NOMO-1 (cell line): ENCODE measurements at regions not wholly inside any gene's neighbourhood (a gene's known extent, or its start where the extent isn't known, plus 50 kb on each side); places are given as distances from the start of the nearest gene placed in this dataset.

Experiments used
- DNase-seq, 2 experiments: peaks; one replicate each; lab custom pipeline; 2025; ENCODE audit not compliant: unreplicated experiment in 2 of 2; lab: John Stamatoyannopoulos, UW

DNA sequence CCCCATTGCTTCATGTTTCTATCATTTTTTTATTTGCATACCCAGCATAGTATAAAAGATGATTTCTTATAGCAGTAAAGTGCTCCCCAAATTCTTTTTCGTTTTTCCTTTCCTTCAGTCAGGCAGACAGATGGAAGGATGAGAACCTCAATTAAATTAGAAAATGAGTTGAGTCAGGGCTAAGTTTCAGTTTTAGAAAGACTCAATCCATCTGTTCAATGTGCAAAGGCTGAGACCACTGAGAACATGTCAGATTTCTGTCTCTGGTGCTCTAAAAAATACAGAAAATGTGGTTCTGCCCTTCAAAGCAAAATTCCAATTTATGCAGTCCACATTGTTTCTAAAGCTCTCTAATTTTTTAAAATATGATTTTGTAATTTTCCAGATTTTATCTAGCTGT lies 257.6 kb upstream of the HS3ST5 start:
- no peak for DNase-seq

DNA sequence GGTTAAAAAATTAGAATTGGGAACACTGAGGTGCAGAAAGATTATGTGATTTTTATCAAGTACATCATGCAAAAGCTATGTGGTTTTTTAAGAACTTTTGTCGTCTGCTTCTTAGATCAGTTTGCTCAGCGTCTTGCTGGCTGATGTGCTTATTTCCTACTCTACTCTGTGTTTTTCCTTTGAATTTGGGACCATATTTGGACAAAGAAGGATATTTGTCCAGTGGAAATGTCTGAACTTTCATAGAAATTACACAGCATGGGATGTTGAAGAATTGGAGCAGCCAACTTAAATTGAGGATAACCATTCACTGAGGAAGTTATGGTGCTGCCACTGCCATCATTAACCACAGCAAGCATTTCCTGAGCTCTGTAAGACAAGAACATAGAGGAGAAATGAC lies 252.8 kb upstream of the HS3ST5 start:
- no peak for DNase-seq

DNA sequence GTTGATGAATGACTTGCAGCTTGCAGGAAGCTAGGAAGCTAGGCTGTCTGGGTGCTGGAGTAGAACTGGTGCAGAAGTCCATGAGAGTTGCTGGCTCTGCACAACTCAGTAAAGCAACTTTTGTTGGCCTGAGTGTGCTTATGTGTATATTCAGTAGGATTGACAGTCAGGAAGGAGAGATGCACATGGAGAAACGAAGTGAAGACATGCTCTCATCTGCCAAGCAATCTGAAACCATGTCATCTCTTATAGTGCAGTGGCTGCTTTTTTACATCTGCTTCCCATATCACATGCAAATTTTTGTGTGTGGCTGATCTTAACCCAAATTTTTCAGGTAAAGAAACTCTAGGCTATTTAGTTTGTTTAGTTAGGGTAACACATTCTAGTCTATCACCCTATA lies 252.4 kb upstream of the HS3ST5 start:
- DNase-seq = no peak

DNA sequence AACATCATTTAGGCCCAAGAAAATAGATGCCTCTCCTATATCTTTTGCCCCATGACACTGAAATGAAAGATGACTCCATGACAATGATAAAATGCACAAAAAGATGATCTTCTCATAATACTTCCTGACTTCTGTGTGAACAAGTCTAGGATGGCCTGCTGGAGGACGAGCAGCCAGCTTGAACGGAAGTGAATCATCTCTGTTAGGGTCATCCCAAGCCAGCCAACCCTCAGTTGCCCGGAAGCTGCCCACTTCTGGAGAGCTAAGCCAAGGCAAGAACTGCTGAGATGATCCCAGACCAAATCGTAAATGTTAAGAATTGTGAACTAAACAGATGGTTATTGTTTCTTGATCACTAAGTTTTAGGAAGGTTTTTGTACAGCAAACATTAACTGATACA lies 249.7 kb upstream of the HS3ST5 start:
- no peak for DNase-seq

DNA sequence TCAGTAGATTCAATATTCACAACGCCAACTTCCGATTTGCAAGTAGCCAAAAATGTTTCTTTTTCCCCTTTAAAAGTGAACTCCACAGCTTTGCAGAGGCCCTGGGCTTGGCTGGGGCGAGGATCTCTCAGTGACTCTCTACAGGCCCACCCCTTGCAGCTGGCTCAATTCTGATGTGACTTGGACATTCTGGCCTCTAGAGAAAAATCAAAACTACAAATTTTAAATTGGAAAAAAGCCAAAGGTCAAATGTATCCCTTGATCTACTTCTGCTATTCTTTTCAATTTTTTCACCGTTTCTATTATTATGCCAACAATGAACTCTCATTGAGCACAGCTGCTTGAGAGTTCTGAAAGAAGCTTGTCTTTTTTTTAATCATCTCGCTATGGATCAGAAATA lies 245.9 kb upstream of the HS3ST5 start:
- DNase-seq = no peak

DNA sequence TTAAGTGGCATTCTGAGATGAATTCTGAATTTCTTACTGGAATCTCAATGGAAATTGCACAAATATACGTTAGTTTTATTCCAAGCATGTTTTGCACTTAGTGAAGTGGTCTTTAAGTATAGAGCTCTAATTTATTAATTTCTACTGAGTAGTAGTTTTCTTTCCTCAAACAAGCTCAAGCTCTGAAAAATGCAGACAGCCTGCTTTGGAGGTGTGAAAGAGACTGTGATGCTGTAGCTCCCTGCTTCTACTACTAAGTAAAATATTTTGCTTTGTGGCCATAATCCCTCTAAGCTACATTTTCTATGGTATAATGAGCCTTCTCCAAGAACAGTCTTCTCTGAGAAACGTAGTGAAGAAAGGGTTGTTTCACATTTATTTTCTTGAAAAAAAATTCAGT lies 243.5 kb upstream of the HS3ST5 start:
- DNase-seq = no peak

DNA sequence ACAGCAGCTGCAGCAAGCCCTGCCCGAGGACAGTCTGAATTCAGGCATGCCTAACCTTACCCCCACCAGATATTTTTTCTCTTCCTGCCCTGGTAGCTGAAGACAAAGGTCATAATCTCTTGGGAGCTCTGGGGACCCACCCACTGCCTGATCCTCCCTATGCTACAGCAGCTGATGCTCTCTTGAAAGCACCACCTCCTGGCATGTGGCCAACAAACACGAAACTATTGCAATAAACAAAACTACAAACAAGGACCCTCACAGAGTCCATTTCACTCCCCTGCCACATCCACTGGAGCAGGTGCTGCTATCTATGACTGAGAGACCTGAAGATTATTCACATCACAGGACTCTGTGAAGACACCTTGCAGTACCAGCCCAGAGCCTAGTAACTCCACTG lies 238.5 kb upstream of the HS3ST5 start:
- no peak for DNase-seq

DNA sequence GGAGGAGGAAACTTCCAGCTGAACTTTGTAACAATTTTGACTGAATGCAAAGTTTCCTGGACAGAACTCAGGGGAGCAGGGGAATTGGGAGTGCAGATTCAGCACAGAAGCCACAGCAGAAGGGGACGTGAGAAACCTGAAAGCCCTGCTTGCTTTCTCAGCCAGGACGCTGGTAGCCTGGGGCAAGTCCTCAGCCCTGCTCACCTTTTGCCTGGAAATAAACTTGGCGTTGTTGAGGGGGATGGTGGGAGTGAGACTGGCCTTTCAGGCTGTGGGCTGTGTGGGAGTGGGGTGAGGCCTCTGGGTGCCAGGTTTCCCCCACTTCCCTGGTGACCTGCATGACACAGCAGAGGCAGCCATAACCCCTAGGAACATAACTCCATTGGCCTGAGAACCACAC lies 238.1 kb upstream of the HS3ST5 start:
- DNase-seq = no peak

DNA sequence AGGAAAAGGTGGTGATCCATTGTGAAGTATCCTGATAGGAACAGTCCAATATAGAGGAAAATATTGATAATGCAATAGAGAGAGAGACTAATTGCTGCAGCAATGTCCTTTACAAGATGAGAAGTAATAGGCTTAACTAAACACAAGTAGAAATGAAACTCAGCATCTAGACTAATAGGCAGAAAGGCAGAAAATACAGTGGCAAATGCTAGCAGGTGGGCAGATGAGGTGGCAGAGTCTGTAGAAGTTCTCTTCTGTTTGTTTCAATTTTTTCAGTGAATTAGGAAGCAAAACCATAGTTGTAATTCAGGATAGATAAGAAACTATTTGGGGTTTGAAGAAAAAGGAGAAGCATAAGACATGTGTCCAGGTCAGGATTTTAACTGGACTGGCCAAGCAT lies 236.7 kb upstream of the HS3ST5 start:
- DNase-seq = no peak

DNA sequence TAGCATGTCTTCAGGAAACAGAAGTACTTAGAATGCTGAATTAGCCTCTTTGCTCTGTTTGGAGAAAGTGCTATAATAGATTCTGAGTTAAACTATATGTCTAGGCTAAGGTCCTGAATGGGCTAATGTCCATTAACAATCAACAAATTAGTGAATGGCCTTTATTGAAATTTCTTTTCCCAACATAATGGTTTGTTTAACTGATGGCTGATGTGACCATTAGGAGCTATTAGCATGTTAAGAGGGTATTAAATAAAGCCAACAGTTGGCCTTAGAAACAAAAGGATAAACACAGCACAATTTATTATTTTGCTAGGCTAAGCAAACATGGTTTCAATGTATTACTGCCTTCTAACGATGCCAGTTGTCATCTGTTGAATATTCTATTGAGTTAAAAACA lies 234.3 kb upstream of the HS3ST5 start:
- no peak for DNase-seq

DNA sequence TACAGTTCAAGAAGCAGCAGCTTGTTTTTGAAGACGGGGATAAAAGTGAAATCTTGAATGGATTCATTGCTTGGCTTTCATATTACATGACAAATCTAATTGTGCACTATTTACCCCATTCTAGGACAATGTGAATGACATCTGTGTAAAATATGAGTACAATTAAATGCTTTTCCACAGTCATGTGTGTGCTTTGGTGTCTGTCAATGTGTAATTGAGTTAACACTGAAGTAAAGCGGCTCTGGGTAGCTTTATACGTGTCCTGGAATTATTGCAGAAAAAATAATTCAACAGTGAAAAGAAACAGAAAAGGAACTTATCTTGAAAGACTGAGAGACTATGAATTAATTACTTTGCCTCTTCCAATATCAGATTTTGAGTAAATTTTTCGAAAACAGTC lies 233.5 kb upstream of the HS3ST5 start:
- DNase-seq = no peak

DNA sequence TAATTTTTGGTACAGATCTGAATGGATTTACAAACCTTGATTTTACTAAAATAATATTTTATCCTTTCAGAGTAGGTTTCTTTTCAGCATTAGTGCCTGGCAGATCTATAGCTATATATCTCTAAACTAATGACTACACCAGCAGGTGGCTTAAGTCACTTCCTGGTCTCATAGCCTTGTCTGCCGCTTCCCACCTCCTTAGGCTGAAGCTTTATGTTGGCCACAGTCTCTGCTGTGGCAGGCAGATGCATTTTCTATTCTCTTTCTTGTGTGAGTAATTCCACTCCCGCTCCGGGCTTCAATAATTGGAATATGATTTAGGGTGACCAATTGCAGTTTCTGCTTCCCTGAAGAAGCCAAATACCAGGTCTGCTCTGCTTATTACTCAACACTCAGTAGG lies 226.8 kb upstream of the HS3ST5 start:
- DNase-seq = no peak

DNA sequence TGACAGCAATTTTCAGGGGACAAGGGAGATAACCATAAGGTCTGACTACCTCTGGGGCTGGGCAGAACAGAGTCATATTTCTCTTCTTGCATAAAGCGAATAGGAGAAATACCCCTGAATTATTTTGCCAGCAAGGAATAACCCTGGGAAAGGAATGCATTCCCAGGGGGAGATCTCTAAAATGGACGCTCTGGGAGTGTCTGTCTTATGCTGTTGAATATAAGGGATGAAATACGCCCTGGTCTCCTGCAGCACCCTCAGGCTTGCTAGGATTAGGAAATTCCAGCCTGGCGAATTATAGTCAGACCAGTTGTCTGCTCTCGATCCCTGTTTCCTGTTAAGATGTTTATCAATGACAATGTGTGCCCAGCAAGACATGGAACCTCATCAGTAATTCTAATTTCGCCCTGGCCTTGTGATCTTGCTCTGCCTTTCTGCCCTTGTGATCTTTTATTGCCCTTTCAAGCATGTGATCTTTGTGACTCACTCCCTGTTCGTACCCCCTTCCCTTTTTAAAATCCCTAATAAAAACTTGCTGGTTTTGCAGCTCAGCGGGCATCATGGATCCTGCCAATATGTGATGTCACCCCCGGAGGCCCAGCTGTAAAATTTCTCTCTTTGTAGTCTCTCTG lies 221.6 kb upstream of the HS3ST5 start:
- no peak for DNase-seq

DNA sequence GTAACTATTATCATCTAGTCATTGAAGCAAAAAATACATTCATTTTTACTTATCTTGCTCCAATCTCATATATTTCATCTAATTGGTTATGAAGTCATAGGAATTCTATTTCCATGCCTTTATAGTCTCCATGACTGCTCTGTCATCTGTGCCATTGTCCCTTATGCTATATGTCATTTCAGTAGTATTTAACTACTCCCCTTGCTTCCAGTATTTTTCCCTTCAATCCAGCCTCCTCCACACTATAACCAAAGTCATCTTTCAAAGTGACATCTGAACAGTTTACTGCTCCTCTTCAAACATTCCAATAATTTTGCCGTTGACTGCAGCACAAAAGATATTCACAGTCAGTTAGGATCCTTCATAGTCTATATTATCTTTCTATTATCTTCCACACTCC lies 216.6 kb upstream of the HS3ST5 start:
- DNase-seq = no peak

DNA sequence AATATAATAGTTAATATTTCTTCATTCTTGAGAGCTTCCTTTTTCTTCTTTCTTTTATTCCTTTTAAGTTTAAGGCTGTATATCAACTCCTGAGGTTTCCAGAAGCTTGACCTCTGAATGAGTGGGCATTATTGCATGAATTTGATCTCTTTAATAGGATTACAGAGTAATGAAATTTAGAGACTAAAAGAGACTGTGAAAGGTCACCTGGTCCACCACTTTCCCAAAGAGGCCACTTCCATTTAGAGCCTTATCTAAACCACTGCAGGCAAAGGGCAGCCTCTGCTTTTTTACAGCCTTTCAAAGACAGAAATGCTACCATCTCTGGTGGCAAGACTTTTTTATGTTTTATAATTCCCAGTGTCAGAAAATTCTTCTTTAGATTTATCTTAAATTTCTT lies 215.3 kb upstream of the HS3ST5 start:
- DNase-seq = no peak

DNA sequence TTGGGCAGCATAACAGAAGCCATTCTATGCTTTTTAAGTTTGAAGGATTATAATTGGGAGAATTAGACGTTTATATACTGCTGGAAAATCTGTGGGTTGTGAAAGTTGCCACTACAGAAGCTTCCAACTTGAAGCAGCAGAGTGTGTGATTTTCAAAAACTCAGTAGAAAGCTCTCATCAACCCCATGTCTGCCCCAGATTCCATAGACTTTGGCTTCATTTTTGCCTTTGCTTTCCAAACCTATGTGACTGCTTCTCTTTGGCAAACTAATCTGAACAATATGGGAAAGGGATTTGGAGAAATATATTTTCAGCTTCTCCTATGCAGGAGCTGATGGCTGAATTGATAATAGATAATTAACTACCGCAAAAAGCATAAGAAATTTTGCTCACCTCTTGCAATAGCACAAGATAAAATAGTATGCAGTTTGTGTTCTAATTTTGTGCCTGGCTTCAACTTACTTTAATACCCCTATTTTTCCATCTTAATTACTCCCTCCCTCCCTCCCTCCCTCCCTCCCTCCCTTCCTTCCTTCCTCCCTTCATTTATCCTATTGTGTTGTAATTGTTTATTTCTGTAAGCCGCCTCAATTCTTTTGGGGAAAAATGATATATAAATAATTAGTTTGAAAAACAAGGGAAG lies 214.1 kb upstream of the HS3ST5 start:
- DNase-seq = no peak

DNA sequence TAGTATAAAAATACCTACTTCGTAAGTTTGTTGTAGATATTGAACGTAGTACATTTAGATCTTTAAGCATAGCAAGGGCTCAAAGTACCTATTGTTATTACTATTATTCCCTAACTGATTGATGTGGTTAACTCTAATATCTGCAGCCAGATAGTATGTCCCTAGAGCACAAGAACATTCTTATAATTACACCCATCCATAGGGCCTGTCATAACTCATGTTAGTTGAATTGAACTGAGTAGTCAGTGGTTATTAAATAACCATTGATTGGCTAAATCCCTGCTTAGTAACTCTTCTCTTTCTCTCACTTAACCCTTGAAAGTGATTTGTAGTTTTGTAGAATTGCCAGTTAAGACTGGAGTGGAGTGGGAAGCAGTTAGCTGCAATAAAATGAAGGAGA lies 207.5 kb upstream of the HS3ST5 start:
- no peak for DNase-seq

DNA sequence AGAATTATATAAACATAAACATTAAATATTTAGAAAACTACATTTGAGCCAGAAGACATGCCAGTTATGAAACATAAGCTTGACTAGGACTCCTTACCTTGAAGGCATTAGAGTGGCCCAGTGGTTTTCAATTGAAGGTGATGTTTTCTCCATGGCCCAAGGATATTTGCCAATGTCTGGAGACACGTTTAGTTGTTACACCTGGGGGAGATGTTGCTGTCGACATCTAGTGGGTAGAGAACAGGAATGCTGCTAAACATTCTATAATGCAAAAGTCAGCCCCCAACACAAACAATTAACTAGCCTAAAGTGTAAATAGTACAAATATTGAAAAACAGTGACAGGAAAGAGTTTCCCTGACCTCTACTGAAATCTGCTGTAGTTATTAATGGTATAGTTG lies 200.9 kb upstream of the HS3ST5 start:
- no peak for DNase-seq

DNA sequence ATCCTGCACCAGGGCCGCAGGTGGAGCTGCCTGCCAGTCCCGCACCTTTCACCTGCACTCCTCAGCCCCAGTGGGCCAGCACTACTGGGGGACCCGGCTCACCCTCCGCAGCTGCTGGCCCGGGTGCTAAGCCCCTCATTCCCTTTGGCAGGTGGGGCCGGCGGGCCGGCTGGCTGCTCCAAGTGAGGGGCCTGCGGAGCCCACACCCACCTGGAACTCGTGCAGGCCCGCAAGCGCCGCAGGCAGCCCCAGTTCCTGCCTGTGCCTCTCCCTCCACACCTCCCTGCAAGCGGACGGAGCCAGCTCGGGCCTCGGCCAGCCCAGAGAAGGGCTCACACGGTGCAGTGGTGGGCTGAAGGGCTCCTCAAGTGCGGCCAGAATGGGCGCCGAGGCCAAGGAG lies 199.0 kb upstream of the HS3ST5 start:
- DNase-seq = no peak

DNA sequence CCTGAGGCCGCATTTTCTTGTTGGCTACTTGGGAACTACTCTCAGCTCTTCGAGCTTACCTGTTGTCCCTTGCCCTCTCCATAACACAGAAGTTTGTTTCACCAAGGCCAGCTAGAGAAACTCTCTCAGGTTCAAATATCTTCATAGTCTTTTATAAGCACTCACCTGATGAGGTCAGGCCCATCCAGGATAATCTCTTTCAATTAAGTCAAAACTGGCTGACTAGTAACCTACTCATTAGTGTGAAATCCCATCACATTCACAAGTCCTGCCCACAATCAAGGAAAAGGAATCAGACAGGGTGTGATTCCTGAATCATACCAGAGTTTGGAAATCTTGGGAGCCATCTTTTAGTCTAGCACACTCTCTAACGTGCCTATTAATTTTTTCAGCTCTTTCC lies 195.2 kb upstream of the HS3ST5 start:
- no peak for DNase-seq

DNA sequence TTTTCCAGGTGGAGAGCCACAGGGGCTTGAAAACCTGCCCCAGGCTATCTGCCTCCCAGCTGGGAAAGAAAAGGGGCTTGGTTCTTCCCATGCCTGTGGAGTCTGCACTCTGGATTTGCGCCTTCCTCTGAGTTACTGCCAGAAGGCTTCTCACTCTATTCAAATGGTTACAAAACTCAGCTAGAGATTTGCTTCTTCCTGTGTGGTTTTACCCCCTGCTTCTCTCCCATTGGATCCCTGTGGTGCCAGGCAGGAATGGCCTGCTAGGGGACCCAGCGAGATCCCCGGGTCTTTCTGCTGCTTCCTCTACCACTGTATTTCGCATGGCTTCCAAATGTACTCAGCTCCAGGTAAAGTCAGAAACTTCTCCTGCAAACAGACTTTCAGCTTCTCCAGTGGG lies 192.0 kb upstream of the HS3ST5 start:
- DNase-seq = no peak

DNA sequence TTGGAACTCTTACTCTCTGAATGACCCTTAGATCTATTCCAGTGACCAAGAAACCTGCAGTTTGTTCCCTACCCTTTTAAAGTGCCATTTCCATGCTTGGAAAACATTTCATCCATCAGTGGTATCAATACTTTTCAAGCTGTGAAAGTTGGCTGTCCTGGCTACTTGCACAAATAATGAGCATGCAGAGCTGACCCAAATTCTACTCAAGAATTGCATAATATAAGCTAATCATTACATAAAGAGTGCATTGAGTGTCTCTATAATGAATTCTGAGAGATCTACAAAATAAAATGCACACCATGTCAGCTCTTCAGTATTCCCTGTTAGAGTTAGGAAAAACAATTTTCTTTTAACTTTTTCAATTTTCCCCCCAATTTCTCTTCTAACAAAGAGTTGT lies 181.3 kb upstream of the HS3ST5 start:
- no peak for DNase-seq

DNA sequence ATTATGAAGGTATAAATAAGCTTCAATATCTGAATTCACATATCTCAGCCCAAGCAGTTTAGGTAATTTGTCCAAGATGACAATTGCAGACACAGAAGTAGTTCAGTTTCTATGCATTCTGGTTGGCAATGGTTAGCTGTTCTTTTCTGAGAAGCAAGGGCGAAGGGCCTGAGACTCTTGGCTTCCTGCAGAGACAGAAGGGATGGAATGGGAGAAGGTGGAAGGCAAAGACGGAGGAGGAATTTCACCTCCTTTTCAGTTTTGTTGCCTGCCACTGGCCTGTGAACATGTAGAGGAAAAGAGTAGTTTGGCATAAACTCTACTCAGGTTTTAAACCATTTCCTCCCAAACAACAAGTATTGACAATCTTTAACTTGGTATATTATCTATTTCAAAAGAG lies 180.7 kb upstream of the HS3ST5 start:
- no peak for DNase-seq
